NOMO-1 (cell line): ENCODE measurements at regions not wholly inside any gene's neighbourhood (a gene's known extent, or its start where the extent isn't known, plus 50 kb on each side); places are given as distances from the start of the nearest gene placed in this dataset.

Source experiments
- DNase-seq, 2 experiments: peaks; one replicate each; lab custom pipeline; 2025; ENCODE audit not compliant: unreplicated experiment in 2 of 2; lab: John Stamatoyannopoulos, UW

GRCh38 chr12:89289720-89290119 lies 62.6 kb downstream of the DUSP6 start:
- DNase-seq: no peak

GRCh38 chr12:89288959-89289358 lies 63.3 kb downstream of the DUSP6 start:
- DNase-seq: no peak

GRCh38 chr12:89286501-89286900 lies 65.8 kb downstream of the DUSP6 start:
- no peak for DNase-seq

GRCh38 chr12:89281539-89281867 lies 70.8 kb downstream of the DUSP6 start:
- DNase-seq: no peak

GRCh38 chr12:89280833-89281538 lies 71.3 kb downstream of the DUSP6 start:
- peak in 1 of 2 experiments; percentile 19 for DNase-seq

GRCh38 chr12:89279499-89279898 lies 72.8 kb downstream of the DUSP6 start:
- DNase-seq: no peak

- DNase-seq: no peak
These were observed 73.4 kb downstream of the DUSP6 start for GRCh38 chr12:89278862-89279261.

- DNase-seq: no peak
These were observed 74.1 kb downstream of the DUSP6 start for GRCh38 chr12:89278169-89278568.

- no peak for DNase-seq
These were observed 75.4 kb downstream of the DUSP6 start for GRCh38 chr12:89276860-89277259.

- no peak for DNase-seq
These were observed 78.8 kb downstream of the DUSP6 start for GRCh38 chr12:89273525-89273924.

- no peak for DNase-seq
These were observed 81.8 kb downstream of the DUSP6 start for GRCh38 chr12:89270548-89270947.

- peak in 1 of 2 experiments; percentile 11 for DNase-seq
These were observed 83.1 kb downstream of the DUSP6 start for GRCh38 chr12:89269174-89269573.

- peak in 1 of 2 experiments; percentile 27 for DNase-seq
These were observed 84.9 kb downstream of the DUSP6 start for GRCh38 chr12:89267404-89267803.

GRCh38 chr12:89266574-89267188 lies 85.6 kb downstream of the DUSP6 start:
- peak; percentile 47 to 76 for DNase-seq

- peak in 1 of 2 experiments; percentile 30 for DNase-seq
These were observed 87.5 kb downstream of the DUSP6 start for GRCh38 chr12:89264837-89265236.

GRCh38 chr12:89263900-89264299 lies 88.4 kb downstream of the DUSP6 start:
- DNase-seq: no peak

GRCh38 chr12:89262855-89263552 lies 89.3 kb downstream of the DUSP6 start:
- no peak for DNase-seq

GRCh38 chr12:89261982-89262381 lies 90.3 kb downstream of the DUSP6 start:
- DNase-seq: no peak

- DNase-seq: no peak
These were observed 91.3 kb downstream of the DUSP6 start for GRCh38 chr12:89260841-89261637.

- no peak for DNase-seq
These were observed 92.5 kb downstream of the DUSP6 start for GRCh38 chr12:89259821-89260220.
